ENCODE measurements at regions not wholly inside any gene's neighbourhood (a gene's known extent, or its start where the extent isn't known, plus 50 kb on each side); places are given as distances from the start of the nearest gene placed in this dataset.
A peak's percentile ranks its signal among the peaks of the same experiment; 100 is the strongest.

DNA sequence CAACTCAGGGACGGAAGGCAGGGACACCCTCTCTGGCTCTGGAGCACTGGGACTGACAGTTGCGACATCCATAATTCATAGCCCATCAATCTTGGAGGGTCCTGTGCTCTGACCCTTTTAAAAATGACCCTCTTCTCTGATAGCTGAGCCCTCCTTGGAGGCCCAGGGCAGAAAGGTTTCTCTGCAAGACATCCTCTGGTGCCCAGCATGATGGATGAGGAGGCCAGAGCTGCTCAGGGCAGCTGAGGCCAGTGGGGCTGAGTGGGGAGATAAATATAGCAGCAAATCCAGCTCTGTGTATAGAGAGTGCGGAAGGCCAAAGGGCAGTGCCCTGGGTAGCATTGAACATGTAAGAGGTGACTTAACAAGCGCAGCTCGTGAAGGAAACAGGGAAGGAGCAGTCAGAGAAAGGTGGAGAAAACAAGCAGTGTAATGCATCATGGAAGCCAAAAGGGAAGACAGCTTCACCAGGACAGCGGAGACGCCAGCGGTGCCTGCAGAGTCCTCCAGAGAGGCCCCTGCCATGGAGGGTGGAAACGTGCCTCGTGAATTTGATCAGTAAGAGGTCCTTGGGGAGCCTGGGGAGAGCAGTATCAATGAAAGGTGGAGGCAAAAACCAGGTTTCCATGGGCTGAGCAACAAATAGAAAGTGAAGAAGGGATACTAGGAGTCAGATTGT is 50.4 kb upstream of the FMOD start:
- no peak for DNase-seq (ENCODE audit: low read depth in 1 of 2, low spot score in 1 of 2)
- peaks cover 2% of the 10 kb centered on the region for H3K27me3 ChIP-seq (ENCODE audit: insufficient read depth, poor library complexity, severe bottlenecking)
- no peak overlapping the region for H3K4me3 ChIP-seq (replicated peaks; ENCODE audit: insufficient read depth, low read length)
- no peak overlapping the region for H3K27ac ChIP-seq (replicated peaks)
- TF ChIP-seq SPI1 (IDR thresholded peaks at IDR 0.05; ENCODE audit: borderline replicate concordance, low read depth) (no peak), GABPA (IDR thresholded peaks at IDR 0.05; ENCODE audit: low read depth) (no peak), POLR2AphosphoS5 (IDR thresholded peaks at IDR 0.05; ENCODE audit: low read depth) (no peak)
- TF ChIP-seq, protein P1, sequence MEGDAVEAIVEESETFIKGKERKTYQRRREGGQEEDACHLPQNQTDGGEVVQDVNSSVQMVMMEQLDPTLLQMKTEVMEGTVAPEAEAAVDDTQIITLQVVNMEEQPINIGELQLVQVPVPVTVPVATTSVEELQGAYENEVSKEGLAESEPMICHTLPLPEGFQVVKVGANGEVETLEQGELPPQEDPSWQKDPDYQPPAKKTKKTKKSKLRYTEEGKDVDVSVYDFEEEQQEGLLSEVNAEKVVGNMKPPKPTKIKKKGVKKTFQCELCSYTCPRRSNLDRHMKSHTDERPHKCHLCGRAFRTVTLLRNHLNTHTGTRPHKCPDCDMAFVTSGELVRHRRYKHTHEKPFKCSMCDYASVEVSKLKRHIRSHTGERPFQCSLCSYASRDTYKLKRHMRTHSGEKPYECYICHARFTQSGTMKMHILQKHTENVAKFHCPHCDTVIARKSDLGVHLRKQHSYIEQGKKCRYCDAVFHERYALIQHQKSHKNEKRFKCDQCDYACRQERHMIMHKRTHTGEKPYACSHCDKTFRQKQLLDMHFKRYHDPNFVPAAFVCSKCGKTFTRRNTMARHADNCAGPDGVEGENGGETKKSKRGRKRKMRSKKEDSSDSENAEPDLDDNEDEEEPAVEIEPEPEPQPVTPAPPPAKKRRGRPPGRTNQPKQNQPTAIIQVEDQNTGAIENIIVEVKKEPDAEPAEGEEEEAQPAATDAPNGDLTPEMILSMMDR (IDR thresholded peaks at IDR 0.05; ENCODE audit: insufficient read depth, low read length): no peak
- TF ChIP-seq, protein P2, sequence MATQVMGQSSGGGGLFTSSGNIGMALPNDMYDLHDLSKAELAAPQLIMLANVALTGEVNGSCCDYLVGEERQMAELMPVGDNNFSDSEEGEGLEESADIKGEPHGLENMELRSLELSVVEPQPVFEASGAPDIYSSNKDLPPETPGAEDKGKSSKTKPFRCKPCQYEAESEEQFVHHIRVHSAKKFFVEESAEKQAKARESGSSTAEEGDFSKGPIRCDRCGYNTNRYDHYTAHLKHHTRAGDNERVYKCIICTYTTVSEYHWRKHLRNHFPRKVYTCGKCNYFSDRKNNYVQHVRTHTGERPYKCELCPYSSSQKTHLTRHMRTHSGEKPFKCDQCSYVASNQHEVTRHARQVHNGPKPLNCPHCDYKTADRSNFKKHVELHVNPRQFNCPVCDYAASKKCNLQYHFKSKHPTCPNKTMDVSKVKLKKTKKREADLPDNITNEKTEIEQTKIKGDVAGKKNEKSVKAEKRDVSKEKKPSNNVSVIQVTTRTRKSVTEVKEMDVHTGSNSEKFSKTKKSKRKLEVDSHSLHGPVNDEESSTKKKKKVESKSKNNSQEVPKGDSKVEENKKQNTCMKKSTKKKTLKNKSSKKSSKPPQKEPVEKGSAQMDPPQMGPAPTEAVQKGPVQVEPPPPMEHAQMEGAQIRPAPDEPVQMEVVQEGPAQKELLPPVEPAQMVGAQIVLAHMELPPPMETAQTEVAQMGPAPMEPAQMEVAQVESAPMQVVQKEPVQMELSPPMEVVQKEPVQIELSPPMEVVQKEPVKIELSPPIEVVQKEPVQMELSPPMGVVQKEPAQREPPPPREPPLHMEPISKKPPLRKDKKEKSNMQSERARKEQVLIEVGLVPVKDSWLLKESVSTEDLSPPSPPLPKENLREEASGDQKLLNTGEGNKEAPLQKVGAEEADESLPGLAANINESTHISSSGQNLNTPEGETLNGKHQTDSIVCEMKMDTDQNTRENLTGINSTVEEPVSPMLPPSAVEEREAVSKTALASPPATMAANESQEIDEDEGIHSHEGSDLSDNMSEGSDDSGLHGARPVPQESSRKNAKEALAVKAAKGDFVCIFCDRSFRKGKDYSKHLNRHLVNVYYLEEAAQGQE (IDR thresholded peaks at IDR 0.05; ENCODE audit: insufficient replicate concordance, low read depth): no peak

DNA sequence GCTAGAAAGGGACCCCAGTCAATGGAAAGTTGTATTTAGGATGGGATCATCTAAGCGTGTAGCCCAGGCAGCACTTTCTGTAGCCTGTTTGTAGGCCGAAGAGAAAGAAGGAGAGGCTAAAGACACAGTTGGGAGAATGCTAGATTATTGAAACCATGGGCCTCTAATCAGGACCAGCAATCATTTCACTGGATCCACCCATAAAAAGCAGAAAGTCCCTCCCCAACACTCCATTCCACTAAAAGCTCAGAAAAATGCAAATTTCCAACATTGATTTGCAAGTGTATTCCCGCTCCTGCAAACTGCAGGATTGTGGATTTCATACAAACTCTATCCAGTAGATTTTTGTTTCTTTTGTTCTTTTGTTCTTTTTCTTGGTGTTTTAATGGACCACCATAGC is 51.2 kb upstream of the FMOD start:
- TF ChIP-seq, protein P2 (IDR thresholded peaks at IDR 0.05; ENCODE audit: insufficient replicate concordance, low read depth): no peak
- no peak for TF ChIP-seq GABPA (IDR thresholded peaks at IDR 0.05; ENCODE audit: low read depth)
- DNase-seq (ENCODE audit: low read depth in 1 of 2, low spot score in 1 of 2): no peak
- no peaks in the 10 kb centered on the region for H3K27me3 ChIP-seq (ENCODE audit: insufficient read depth, poor library complexity, severe bottlenecking)
- no peak overlapping the region for H3K27ac ChIP-seq (replicated peaks)
- no peak overlapping the region for H3K4me3 ChIP-seq (replicated peaks; ENCODE audit: insufficient read depth, low read length)

GRCh38 chr1:203402629-203403337 is 51.9 kb upstream of the FMOD start:
- peak; percentile 40; the same call in 1 of the 2 replicates for TF ChIP-seq SPI1 (IDR thresholded peaks at IDR 0.05; ENCODE audit: borderline replicate concordance, low read depth)
- no peak for TF ChIP-seq GABPA (IDR thresholded peaks at IDR 0.05; ENCODE audit: low read depth)
- no peak overlapping the region for H3K4me3 ChIP-seq (replicated peaks; ENCODE audit: insufficient read depth, low read length)
- no peaks in the 10 kb centered on the region for H3K27me3 ChIP-seq (ENCODE audit: insufficient read depth, poor library complexity, severe bottlenecking)
- DNase-seq (ENCODE audit: low read depth in 1 of 2, low spot score in 1 of 2): peak; percentile 25 to 74
- H3K27ac ChIP-seq (replicated peaks): no peak overlapping the region

- Histone ChIP-seq H3K27me3 (ENCODE audit: insufficient read depth, poor library complexity, severe bottlenecking) (no peaks in the 10 kb centered on the region), H3K27ac (replicated peaks) (no peak overlapping the region)
Measured at GRCh38 chr1:203403586-203403985, 52.7 kb upstream of the FMOD start.

More at GRCh38 chr1:203403586-203403985, 52.7 kb upstream of the FMOD start:
- DNase-seq (ENCODE audit: low read depth in 1 of 2, low spot score in 1 of 2): no peak
- H3K4me3 ChIP-seq (replicated peaks; ENCODE audit: insufficient read depth, low read length): no peak overlapping the region
- TF ChIP-seq, protein P2 (IDR thresholded peaks at IDR 0.05; ENCODE audit: insufficient replicate concordance, low read depth): no peak
- TF ChIP-seq POLR2AphosphoS5 (IDR thresholded peaks at IDR 0.05; ENCODE audit: low read depth): no peak
- no peak for TF ChIP-seq SPI1 (IDR thresholded peaks at IDR 0.05; ENCODE audit: borderline replicate concordance, low read depth)
- no peak for TF ChIP-seq GABPA (IDR thresholded peaks at IDR 0.05; ENCODE audit: low read depth)
- TF ChIP-seq, protein P1 (IDR thresholded peaks at IDR 0.05; ENCODE audit: insufficient read depth, low read length): no peak
